Activated T-helper 9 cell treated with anti-CD3 and anti-CD28 coated beads, Interleukin-2, amount 50 U/mL, for 16 hours (primary cell): ENCODE measurements at regions not wholly inside any gene's neighbourhood (a gene's known extent, or its start where the extent isn't known, plus 50 kb on each side); places are given as distances from the start of the nearest gene placed in this dataset.

ENCODE experiments used
- DNase-seq: peaks from one replicate; pipeline ENCODE4 v3.0.0-alpha.2; 2020; ENCODE audit warnings: low read depth

DNA sequence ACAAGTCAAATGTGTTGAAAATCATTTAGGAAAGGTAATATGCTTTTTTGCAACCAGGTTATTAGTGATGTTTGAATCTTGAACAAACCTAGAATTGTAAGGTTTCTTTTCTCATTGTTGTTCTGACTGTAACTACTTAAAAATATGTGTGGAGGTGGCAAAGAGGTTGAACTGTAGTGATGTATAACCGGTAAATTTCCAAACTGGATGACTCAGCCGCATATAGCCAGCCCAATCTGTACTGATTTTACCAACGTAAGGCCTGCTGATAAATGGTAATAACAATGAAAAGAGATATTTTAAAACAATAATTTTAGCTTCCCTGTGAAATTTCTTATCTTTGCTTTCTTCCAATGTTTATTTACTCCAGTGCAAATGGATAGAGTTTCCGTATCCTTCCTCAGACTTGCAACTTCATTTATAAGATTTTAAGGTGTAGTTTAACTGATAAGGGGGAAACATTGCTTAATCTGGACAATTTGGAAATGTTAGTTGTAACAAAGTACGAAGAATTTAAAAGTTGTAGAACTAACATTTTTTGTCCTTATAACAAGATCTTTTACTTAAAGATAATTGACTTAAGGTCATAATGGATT is 1170.4 kb upstream of the ZEB2 start:
- DNase-seq = no peak

DNA sequence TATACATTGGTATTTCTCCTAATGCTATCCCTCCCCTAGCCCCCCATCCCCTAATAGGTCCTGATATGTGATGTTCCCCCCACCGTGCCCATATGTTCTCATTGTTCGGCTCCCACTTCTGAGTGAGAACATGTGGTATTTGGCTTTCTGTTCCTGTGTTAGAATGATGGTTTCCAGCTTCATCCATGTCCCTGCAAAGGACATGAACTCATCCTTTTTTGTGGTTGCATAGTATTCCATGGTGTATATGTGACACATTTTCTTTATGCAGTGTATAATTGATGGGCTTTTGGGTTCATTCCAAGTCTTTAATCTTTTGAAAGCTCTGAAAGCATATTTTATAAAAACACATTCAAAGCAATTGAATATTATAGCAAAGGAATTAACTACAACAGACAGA is 1169.4 kb upstream of the ZEB2 start:
- no peak for DNase-seq

DNA sequence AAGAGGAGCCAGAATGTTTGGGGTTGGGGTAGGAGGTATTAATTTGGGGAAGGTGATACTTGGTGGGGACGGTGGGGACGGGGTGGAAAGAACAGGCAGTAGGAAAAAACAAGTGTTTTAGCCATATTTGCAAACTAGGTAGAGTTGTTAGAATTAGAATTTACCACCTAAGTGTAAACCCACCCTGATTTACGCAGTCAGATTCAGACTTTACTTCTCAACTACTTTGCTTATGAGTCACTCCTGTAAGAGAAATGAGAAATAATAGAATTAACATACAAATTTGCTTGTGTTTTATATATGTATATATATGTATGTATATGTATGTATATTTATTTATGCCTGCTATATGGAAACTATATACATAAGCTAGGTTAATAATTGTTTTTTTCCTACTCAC is 1168.2 kb upstream of the ZEB2 start:
- no peak for DNase-seq

DNA sequence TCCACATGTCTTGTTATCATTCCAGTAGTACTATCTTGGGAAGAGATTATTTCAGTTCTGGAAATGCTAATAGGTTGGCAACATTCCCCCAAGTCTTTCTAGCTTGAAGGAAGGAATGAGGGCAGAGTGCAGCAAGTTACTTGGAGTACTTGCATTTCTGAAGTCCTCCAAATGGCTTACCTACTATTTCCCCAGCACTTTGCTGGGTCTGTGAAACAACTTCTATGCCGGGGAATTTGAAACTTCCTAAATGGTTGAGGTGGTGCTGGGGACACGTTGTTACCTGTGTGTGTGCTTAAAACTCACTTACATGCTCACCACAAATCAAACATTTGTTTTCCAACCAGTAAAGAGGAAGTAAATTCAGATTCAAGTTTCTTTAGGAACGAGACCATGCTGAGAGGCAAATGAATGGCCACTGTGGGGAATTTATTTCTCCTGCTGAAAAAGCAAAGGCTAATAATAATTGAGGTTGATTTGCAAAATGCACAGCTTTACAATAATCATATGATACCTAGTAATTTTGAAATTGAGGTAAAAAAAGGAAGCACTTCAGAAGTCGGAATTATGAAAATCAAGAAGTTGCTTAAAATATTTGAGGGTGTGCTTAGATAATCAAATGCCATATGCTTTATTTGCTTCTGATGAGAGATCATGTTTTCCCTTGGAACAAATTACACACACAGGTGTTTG is 1167.7 kb upstream of the ZEB2 start:
- no peak for DNase-seq

DNA sequence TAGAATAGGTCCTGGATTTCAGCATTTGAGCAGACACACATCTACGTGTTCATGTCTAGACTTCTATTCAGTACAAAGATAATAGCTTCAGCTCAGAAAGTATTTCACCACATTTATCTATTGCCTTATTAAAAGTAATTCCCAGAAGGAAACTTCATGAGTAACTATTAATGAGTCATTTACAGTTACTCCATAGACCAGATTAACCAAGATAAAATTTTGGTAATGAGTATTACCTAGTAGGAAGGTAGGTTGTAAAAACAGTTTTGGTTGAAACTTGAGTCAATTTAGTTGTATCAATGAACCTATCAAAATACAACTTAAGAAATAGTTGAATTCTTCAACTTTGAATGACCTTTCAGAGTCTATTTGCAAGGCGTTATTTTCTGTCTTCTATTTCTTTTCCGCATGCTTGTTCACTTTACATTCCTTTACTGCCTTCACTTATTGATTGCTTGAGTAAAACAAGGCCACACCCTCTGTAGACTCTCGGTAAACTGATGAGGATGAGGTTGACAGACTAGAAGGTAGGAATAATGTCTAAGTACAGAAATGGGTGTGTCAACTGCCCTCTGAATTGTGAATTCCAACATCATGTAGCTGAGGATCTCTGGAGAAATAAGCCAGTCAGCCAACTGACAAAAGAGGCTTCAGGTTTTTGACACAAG is 1165.6 kb upstream of the ZEB2 start:
- no peak for DNase-seq

DNA sequence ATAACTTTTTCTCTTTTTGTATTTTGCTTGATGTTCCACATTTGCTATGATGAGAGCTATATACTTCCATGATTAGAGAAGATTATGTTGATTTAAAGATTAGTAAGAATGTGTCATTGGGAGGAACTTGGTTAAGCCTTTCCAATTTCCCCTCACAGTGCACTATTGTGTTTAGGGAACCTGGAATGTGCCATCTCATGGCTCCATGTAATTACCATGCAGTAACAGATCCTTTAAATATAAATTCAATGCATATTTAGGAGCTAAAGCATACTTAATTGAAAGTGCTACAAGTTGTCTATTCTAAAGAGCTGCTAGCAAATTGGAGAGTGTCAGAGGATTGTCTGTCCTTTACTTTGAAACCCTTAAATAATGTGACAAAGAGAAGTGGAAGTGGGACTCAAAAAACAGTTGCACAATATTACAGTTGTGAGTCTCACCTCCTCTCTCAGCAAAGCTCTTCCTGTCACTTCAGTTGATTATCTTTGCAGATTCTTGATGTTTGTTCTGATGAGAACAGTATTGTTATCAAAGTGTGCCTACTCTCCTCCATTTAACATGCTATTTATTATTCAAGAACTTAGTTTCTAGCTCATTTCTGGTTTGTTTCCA is 1162.7 kb upstream of the ZEB2 start:
- DNase-seq = no peak

DNA sequence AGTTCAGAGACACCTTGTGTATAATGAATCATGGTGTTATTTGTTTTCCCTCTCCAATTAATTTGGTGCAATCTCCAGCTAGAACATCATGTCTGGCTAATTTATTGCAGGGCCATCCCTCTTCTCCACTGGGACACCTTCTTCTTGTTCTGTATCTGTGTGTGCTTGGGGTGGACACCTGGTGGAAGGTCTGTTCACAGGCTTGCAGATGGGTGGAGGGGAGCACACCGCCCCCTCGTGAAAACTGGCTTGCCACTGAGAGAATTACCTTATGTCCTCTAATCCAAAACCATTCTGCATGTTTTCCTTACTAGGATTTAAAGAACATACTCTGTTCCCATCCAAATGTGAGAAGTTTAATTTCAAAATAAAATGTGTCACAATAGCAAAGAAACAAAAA is 1160.4 kb upstream of the ZEB2 start:
- DNase-seq = no peak

DNA sequence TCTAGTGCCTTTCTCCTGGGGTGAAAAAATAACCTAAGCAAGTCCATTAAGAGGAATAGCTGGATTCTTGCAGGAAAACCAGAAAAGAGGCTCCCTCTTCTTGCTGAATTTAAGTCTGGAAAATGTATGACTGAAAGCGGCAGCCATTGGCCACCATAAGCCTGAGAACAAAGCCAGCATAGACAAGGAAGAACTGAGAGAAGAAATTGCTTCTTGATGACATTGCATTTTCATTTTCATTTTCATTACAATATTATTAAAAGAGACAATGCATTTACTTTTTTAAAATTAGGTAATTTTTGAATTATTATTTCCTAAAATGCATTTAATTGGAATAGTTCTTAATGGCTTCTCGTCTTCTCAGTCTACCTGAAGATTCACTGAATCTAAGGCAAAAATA is 1157.5 kb upstream of the ZEB2 start:
- DNase-seq = no peak

DNA sequence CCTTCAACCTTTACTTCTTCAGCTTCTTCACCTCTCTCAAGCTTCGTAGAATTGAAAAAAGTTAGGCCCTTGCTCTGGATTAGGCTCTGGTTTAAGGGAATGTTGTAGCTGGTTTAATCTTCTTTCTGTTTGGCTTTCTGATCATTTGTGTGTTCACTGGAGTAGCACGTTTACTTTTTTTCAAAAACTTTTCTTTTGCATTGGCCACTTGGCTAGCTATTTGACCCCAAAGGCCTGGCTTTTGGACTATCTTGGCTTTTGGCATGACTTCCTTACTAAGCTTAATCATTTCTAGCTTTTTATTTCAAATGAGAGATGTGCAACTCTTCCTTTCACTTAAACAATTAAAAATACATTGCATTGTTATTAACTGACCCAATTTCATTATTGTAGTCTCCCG is 1154.8 kb upstream of the ZEB2 start:
- DNase-seq = no peak

DNA sequence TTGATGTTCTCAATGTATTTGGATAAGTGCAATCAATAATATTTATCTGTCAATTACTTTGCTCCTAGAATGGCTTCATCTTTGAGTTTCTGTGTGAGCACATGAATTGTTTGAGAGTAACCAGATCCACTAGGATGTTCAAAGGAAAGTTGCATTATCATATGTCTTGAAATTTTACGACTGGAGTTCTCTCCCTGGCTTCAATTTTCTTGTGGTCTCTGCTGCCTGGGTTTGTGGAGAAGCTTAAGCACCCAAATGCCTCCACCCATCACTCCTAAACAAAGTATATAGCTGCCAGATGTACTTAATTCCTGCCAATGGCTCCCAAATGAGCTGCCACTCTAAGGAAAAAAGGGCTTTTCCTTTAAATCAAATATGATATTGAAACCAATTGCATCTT is 1149.4 kb upstream of the ZEB2 start:
- no peak for DNase-seq

DNA sequence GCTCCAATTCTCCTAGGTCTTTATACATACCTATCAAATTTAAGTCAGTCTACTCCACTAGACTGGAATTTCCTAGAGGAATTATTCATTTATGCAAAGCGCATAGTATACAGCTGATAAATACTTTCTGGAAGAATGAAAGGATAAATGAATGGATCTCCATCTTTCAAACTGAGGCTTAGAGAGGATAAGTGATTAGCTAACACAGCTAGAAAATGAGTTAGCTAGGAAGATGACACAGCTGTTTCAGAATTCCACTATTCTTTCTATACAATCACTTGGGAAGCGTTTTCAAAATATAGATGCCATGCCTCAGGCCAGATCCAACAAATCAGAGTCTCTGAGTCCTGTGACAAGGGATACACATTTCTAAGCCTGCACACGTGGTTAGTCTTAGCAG is 1146.6 kb upstream of the ZEB2 start:
- DNase-seq = no peak

DNA sequence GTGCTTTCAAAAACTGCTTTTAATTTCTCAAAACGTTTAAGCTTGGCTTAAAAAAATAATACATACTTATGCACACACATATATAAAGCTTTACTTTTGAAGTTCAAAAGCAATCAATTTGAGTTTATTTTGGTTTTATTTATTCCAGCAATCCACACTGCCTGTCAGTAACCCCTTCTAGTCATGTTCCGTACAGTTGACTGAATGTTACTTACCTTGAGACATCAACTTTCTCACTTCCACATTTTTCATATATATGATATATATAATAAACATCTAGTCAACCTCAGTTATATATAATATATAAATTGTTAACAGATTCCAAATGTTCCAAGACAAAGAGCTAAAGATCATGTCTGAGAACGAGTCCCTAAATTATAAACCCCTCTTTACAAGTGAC is 1137.3 kb upstream of the ZEB2 start:
- DNase-seq = no peak

DNA sequence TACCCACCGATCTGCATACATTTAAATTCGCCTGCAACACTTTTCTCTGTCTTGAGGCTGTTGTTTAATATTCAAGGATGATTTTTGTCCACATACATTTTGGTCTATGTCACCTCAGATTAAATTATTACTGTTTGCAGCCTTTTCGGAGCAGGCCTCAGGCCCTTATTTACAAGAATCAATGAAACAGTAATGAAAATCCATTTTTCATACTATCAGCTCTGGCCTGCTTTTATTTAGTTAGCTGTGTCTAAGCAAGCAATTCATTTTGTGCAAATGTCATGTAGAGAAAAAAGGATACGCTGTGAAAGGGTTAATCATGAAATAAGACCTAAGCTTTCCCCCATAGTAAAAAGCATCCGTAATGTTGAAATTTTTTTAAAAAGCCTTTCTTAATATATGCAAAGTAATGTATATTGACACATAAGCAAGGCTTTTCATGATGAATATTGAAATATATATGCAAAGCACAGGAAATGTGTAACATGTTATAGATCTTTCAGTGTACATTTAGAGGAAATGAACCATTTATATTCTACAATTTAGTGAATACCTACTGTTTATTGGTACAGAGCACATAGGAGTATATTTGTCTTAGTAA is 1135.3 kb upstream of the ZEB2 start:
- no peak for DNase-seq

DNA sequence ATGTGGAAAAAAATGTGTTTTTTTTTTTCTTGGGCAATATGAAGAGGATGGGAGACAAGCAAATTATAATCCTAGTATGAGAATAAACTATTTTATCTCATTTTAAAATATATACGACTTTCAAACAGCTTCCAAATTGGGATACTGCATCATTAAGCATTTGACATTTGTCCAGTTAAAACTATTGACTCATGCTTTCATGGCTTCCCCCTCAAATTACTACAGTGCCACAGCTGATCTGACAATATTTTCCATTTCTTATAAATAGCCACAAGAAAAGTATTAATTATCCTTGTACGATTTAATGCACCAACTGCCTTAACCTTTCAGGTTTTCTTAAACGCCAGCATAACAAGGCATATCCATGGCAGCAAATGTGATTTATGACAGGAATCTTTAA is 1134.8 kb upstream of the ZEB2 start:
- no peak for DNase-seq

DNA sequence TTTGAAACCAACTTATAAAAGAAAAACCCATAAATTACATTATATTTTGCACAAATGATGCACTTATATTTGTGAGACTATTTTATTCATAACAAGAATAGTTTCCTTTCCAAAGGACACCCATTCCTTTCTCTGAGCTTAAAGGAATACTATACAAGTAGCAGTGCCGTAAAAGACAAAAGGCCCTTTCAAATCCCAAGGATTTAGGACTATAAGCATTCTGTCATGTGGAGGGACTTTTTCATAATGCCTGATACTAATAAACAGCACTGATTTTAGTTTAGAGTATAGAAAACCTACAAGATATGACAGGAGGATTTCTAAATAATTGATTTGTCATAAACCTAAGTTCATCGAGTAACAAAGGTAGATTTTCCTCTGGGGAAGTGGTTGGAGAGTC is 1134.2 kb upstream of the ZEB2 start:
- DNase-seq = no peak

DNA sequence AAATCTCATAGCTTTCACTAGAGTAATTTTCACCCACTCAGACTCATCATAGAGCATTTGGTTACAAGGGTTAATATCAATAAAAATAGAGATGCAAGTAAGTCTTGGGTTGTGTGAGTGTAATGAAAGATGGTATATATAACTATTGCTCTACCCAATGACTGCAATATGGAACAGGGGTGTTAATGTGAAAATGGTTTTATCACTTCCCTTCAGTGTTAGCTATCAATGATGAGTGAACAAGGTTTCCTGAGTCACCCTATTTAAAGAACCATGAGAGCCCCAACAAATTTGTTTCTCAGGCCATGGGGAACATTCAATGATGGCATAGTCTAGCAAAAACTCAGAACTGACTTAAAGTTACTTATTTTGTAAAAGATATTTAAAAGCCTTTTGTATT is 1133.6 kb upstream of the ZEB2 start:
- no peak for DNase-seq

DNA sequence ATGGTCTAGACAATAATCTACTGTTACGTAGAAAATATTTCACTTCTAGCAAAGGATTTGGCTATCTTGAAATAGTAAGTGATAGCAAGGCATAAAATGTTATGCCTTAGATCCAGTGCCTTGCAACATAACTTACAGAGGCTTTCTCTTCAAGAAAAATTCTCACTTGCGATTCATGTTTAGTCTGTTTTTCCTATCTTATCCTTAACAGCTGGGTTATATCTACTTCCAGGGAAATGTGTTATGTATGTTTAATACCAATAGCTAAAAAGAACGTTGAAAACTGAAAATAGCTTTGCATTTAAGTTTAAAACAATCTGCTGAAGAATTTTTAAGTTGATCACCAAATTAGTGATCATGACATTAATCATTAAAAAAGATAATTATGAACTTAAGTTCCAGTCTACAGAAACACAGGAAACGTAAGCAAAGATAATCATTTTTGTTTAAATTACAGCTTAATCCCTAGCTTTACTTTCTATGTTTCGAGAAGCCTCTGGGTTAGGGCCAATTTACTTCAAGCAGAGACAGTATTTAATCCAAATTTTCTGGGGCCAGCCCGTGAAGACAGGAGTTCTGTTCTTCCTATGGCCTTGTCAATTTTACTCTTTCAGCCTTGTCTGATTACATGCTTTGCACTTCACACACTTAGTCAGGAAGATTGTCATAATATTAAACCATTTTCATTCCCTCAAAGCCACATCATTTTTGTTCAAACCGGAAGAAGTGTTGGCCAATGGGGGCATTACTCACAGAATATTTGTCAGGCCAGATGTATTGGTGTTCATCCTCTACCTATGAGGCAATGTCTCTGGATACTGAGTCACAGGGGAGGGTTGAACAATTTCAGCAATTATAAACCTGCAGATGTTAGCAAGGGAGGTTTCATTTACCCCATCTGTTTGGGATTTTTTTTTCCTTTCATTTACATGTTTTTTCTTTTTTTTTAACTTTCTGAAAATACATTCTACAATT is 1132.9 kb upstream of the ZEB2 start:
- no peak for DNase-seq

DNA sequence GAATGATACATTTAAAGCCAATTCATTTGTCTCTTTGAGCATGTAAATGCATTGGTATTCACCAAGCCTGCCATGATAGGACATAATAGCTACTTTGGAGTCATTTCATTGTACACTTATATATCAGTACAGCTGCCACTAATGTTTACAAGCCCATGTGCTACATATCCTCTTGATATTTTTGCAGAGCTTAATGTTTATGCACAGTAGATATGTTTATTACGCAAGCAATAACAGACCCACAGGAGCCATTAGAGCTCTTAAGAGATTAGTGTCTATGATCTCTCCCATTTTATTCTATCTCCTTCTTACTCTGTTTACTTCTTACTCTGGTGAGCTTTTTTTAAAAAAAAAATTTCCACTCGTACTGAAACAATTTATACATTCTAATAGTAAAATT is 1132.1 kb upstream of the ZEB2 start:
- no peak for DNase-seq

DNA sequence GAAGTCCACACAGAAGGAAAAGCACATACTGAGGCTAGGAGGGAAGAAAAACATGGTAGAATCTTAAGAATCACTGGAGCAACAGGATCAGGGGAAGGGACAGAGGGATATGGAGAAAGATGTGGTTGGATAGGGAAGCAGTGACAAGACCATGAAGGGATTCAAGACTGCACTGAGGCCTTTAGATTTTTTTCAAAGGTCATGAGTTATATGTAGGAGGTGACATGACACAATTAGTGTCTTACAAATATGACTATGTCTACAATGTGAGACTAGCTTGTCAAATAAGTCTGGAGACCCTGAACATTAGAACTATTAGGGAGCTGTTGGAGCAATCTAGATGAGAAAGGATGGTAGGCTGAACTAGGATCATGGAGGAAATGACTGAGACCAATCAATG is 1130.3 kb upstream of the ZEB2 start:
- no peak for DNase-seq

DNA sequence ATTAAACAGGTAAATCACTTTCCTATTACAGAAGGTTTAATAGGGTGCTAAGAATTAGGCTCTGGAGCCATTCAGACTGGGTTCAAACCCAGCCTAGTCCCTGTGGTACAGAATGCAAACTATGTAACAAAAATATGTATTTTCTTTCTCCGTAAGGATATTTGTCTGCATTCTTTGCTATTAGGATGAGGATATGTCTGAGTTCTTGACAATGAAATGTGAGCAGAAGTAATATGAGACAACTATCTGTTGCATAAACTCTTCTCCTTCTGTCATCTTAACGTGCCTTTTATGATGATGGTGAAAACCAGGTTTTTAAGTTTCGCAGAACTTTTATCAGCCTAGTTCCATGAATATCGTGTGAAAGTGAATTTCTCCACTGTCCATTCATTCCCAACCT is 1129.1 kb upstream of the ZEB2 start:
- no peak for DNase-seq

DNA sequence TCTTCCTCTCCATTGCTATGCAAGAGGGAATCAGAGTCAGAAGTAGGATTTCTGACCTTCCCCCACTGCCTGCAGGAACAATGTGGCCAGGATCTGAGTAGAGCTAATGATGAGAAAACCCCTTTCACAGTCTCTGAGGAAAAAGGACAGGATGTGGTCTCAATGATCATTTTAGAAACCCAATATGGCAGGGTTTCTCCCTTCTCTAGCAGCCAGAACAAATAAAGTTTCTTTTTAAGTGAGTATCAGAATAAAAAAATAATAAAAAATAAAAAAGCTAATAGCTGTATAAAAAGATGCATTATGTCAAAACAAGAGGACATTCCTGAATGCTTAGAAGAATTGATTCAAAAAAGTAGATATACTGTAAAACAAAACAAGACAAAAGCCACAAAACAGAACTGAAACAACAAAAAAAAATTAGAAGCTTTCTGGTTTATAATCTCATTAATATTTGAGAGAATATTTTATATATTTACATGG is 1124.9 kb upstream of the ZEB2 start:
- DNase-seq = no peak

DNA sequence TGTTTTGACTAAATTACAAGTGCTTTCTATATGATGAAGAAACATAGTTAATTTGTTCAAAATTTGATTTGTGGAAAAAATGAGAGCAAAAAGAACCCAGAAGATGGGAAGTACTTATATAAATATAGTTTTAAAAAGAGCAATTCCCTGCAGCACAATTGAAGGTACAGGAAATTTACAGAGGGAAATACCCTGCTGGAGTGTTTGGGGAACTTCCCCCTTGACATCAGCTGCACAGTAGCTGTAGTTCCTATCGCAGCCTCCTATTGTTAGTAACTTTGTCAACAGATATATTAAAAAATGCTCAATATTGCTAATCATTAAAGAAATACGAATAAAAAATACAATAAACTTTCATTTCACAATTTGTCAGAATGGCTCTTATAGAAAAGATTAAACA is 1118.8 kb upstream of the ZEB2 start:
- DNase-seq = no peak
